D341Med (cell line): ENCODE measurements at regions not wholly inside any gene's neighbourhood (a gene's known extent, or its start where the extent isn't known, plus 50 kb on each side); places are given as distances from the start of the nearest gene placed in this dataset.
A peak's percentile ranks its signal among the peaks of the same experiment; 100 is the strongest.

Experiments
- DNase-seq: peaks from one replicate; pipeline ENCODE4 v3.0.0; 2012; ENCODE audit warnings: low spot score

DNA sequence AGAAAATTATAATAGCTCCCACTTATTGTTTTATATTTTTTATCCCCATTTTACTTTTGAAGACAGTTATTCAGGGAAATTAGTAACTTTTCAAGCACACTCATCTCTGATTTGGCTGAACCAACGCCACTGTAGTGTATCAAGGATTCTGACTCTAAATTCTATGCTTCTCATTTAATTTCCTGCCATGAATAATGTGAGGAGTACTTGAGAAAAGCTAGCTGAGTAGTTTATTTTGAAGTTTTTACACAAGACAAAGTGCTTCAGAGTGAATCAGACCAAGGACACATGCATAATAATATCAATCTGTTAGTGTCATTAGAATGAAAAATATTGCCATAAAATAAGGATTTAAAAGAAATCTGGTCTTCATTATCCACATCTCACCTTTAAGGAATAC, 329.9 kb downstream of the SLITRK6 start:
- no peak for DNase-seq

DNA sequence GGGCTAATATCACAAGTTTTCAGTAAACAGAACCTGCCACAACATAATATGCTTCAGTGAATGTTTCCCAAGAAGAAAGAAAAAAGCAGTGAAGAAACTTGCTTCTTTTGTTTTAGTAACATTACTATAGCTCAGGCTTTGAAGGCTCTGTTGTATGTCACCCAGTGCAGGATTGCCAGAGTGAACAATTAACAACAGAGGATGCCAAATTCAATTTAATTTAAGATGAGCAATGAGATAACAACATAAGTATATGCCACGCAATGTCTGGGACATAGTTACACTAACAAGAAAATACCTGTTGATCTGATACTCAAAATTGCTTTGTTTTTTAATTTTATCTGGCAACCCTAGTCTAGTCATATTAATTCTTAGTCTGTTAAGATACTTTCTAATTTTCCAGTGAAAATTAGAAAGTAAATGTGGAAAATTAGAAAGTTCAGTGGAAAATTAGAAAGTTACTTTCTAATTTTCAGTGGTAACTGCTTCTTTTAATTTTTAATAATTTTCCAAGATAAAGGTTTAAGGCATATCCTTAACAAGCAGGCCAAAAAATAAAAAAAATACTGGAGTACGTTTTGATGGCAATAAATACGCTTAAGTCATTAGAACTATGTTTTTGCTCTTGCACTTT, 336.3 kb downstream of the SLITRK6 start:
- DNase-seq: no peak

- DNase-seq: peak; percentile 18
These were observed 337.6 kb downstream of the SLITRK6 start for GRCh38 chr13:85461621-85462020.

DNA sequence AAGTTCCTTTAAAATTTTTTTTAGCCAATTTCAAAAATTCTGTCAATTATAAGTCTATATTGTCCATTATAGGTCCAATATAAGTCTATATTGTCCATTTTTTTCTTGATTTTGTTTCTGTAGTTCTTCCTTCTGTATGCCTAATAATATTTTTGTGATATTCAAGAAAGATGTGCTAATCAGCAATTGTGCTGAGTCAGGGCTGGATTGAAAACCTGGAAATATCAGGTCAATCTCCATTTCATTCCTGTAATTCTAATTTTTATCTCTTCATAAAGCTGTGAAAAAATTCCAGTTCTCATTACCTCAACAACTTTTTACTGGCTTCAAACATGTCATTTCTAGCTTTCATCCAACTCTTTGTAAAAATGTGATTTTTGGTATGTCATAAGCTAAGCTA, 353.7 kb downstream of the SLITRK6 start:
- no peak for DNase-seq

- no peak for DNase-seq
These were observed 357.2 kb downstream of the SLITRK6 start for GRCh38 chr13:85441975-85442374.

GRCh38 chr13:85441364-85441763, 357.9 kb downstream of the SLITRK6 start:
- no peak for DNase-seq

DNA sequence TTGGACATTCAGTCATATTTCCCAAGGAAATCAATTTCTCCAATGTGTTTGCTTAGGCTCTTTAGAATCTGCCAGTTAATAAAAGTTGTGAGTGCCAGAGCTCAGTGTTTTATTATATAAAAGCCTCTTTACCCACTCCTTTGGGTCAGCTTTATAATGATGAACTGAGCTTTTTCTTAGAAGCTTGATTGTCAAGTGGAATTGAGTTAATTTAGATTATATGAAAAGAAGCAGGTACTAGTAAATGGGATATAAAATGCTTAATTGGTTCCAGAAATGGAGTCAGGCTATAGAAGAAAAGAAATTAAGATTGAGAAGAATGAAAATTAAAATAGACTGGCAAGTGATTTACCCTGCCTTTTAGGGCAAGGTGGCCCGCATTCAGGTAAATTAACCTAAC, 363.2 kb downstream of the SLITRK6 start:
- no peak for DNase-seq

GRCh38 chr13:85434927-85435326, 364.3 kb downstream of the SLITRK6 start:
- no peak for DNase-seq

DNA sequence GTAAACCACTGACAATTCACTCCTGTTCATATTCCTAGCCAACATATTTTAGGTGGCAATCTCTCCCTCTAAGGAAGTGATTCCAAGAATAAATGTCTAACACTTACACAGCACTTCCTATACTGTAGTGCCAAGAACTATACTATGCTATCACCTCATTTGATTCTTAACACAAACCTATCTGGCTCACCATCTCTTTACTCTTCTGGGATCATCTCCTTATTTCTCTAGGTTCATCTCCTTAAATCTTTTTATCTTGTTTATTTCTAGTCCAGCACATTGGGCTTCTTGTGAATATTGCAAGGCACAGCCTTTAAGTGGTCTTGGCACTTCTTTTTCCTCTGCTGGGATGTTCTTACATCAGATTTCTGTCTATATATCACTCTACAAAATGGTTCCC, 366.3 kb downstream of the SLITRK6 start:
- no peak for DNase-seq

- DNase-seq: no peak
These were observed 367.5 kb downstream of the SLITRK6 start for GRCh38 chr13:85431720-85432119.

DNA sequence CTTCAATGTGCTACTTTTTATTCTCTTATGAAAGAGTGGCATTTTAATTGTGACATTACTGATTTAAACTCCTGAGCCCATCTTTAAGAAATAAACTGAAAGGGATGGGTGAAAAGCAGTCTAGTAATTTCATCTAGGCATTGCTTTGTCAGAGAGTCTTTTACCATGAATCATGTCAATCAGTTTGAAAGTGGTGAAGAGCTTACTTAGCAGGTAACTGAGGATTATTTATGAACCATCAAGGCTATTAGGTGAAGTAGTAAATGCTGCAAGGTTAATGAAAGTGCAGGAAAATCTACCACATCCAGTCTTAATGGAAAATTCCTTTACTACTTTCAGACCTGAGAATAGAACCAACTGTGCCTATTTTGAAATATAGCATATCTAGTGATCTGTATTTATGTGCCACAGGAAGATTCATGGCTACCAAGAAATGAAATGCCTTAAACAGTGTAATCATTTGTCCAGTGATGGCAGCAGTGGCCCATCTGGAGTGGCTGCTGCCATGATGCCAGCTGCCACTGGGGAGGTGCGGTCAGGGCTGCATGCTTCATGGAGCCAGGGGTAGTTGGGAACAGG, 368.9 kb downstream of the SLITRK6 start:
- no peak for DNase-seq

- no peak for DNase-seq
These were observed 371.8 kb downstream of the SLITRK6 start for GRCh38 chr13:85427416-85427815.

DNA sequence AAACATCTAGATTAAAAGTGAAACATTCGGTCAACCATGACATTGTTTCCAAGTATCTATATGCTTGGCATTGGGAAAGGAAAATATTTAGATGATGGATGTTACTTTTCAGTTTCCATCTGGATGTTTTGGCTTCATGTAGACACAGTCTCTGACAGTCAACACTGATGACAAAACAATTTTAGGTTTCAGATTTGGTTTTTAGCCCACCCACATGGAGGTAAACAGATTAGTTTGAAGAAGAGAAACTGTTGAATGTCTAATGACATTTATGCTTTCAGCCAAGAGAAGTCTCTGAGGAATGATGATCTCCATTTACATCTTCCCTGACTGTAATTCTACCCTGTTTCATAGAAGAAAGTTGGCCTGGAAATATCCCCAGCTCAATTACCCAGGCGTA, 379.1 kb downstream of the SLITRK6 start:
- DNase-seq: no peak

- no peak for DNase-seq
These were observed 379.6 kb downstream of the SLITRK6 start for GRCh38 chr13:85419611-85420010.

GRCh38 chr13:85417807-85418206, 381.4 kb downstream of the SLITRK6 start:
- no peak for DNase-seq

GRCh38 chr13:85413664-85414063, 385.6 kb downstream of the SLITRK6 start:
- no peak for DNase-seq

DNA sequence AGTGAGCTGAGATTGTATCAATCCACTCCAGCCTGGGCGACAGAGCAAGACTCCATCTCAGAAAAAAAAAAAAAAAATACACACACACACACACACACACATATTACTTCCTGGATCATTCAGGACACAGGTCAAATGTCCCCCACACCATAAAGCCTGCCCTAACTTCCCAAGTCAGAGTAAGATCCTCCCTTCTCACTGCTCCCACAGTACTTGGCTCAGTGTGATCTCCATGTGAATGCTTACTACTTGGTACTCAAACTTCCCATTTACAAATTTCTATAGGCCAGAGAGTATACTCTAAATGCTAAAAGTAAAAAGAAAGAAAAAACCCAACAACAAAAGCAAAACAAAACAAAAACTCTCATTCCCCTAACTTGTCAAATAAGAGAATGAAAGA, 386.8 kb downstream of the SLITRK6 start:
- DNase-seq: no peak

GRCh38 chr13:85411591-85411990, 387.6 kb downstream of the SLITRK6 start:
- no peak for DNase-seq

DNA sequence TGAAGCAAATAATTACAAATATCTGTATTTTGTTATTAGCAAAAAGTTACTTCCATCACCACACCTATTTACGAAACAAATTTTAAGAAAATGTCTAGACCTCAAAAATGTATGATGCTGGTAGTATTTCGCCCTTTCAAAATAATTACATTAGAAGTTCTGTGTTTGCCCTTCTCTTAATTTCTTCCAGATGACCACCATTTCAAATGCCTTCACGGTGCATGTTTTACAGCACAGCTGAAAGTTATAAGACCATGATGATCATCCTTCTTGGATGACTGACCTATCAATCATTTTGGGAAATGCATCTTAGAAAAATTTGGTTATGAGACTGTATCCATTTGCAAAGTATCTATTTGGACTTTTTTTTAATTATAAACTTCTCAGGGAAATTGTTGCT, 390.8 kb downstream of the SLITRK6 start:
- DNase-seq: no peak

- DNase-seq: no peak
These were observed 392.8 kb downstream of the SLITRK6 start for GRCh38 chr13:85406269-85406975.

- no peak for DNase-seq
These were observed 393.8 kb downstream of the SLITRK6 start for GRCh38 chr13:85405316-85405897.

- no peak for DNase-seq
These were observed 412.8 kb downstream of the SLITRK6 start for GRCh38 chr13:85386424-85386823.

GRCh38 chr13:85383291-85383690, 415.9 kb downstream of the SLITRK6 start:
- DNase-seq: no peak
